Liver (tissue), 8 donors: ENCODE measurements at regions not wholly inside any gene's neighbourhood (a gene's known extent, or its start where the extent isn't known, plus 50 kb on each side); places are given as distances from the start of the nearest gene placed in this dataset.

Source experiments
- DNase-seq: peaks from one replicate; pipeline ENCODE4 v3.0.0-alpha.2; 2017; ENCODE audit warnings: low spot score
- H3K27ac ChIP-seq, 2 donors: one replicate each; pipeline ENCODE4 v1.7.0; 2013; ENCODE audit warnings: inconsistent platforms in 2 of 2, low read length in 2 of 2, control low read depth in 1 of 2, low read depth in 1 of 2, mild to moderate bottlenecking in 1 of 2
- H3K27me3 ChIP-seq, 4 donors: one replicate each; pipeline versions ENCODE4 v1.6.1 to v1.7.0; 2013; ENCODE audit warnings: low read length in 3 of 4, inconsistent platforms in 1 of 4, mild to moderate bottlenecking in 1 of 4, moderate library complexity in 1 of 4; ENCODE audit not compliant: control insufficient read depth in 4 of 4, insufficient read depth in 4 of 4
- H3K36me3 ChIP-seq, 4 donors: one replicate each; pipeline versions ENCODE4 v1.6.1 to v1.7.0; 2013; ENCODE audit warnings: low read length in 3 of 4, mild to moderate bottlenecking in 3 of 4, low read depth in 1 of 4, moderate library complexity in 1 of 4; ENCODE audit not compliant: control insufficient read depth in 4 of 4, insufficient read depth in 3 of 4
- H3K4me1 ChIP-seq, 4 donors: one replicate each; pipeline versions ENCODE4 v1.6.1 to v1.7.0; 2013; ENCODE audit warnings: low read length in 3 of 4, mild to moderate bottlenecking in 3 of 4, moderate library complexity in 1 of 4; ENCODE audit not compliant: control insufficient read depth in 4 of 4, insufficient read depth in 4 of 4
- H3K4me3 ChIP-seq, 3 donors: one replicate each; pipeline versions ENCODE4 v1.6.1 to v1.7.0; 2013; ENCODE audit warnings: low read length in 3 of 3, control low read depth in 1 of 3, low read depth in 1 of 3, mild to moderate bottlenecking in 1 of 3
- H3K9ac ChIP-seq, 2 donors: one replicate each; pipeline ENCODE4 v1.7.0; 2013; ENCODE audit warnings: low read length in 2 of 2, mild to moderate bottlenecking in 2 of 2, moderate library complexity in 2 of 2, control low read depth in 1 of 2, low read depth in 1 of 2
- H3K9me3 ChIP-seq, 4 donors: one replicate each; pipeline versions ENCODE4 v1.6.1 to v1.7.0; 2013; ENCODE audit warnings: low read length in 3 of 4; ENCODE audit not compliant: control insufficient read depth in 4 of 4
- CTCF ChIP-seq: fragments of 150-350 bp; IDR thresholded peaks from 2 replicates; pipeline ENCODE4 v1.5.1; 2017; ENCODE audit warnings: improper control_type of control experiment, low read depth, low read length; ENCODE audit not compliant: missing input control
- FOXA1 ChIP-seq: IDR thresholded peaks from 2 replicates; pipeline ENCODE4 v1.6.1; 2016; ENCODE audit warnings: antibody characterized with exemption
- FOXA2 ChIP-seq: IDR thresholded peaks from 2 replicates; pipeline ENCODE4 v1.6.1; 2016; ENCODE audit warnings: antibody characterized with exemption
- GABPA ChIP-seq, 2 donors: IDR thresholded peaks in 1 of 2; conservative IDR thresholded peaks in 1 of 2; 2 replicates each; pipeline ENCODE4 v1.6.1; 2016; ENCODE audit warnings: antibody characterized with exemption in 2 of 2, mild to moderate bottlenecking in 1 of 2, moderate library complexity in 1 of 2
- HNF4A ChIP-seq, 2 donors: conservative IDR thresholded peaks; 2 replicates each; pipeline ENCODE4 v1.6.1; 2016; ENCODE audit warnings: antibody characterized with exemption in 2 of 2, mild to moderate bottlenecking in 2 of 2
- HNF4G ChIP-seq: IDR thresholded peaks from 2 replicates; pipeline ENCODE4 v1.6.1; 2016; ENCODE audit warnings: antibody characterized with exemption
- JUND ChIP-seq, 2 donors: IDR thresholded peaks; 2 replicates each; pipeline ENCODE4 v1.6.1; 2016; ENCODE audit warnings: antibody characterized with exemption in 2 of 2
- NR2F2 ChIP-seq: IDR thresholded peaks from 2 replicates; pipeline ENCODE4 v1.6.1; 2016; ENCODE audit warnings: antibody characterized with exemption
- RAD21 ChIP-seq, 2 donors: IDR thresholded peaks; 2 replicates each; pipeline ENCODE4 v1.6.1; 2016; ENCODE audit warnings: antibody characterized with exemption in 2 of 2, mild to moderate bottlenecking in 2 of 2
- RXRA ChIP-seq, 2 donors: IDR thresholded peaks; 2 replicates each; pipeline ENCODE4 v1.6.1; 2017 to 2018; ENCODE audit warnings: antibody characterized with exemption in 2 of 2, mild to moderate bottlenecking in 1 of 2
- SP1 ChIP-seq: IDR thresholded peaks from 2 replicates; pipeline ENCODE4 v1.6.1; 2018; ENCODE audit warnings: antibody characterized with exemption, mild to moderate bottlenecking
- TAF1 ChIP-seq: conservative IDR thresholded peaks from 2 replicates; pipeline ENCODE4 v1.6.1; 2016; ENCODE audit warnings: antibody characterized with exemption, mild to moderate bottlenecking
- WGBS: extraction: QIAGEN DNeasy Blood & Tissue Kit; methylation state at CpG from one replicate; pipeline ENCODE4 v1.1.7; 2013; 5-methylcytosine and 5-hydroxymethylcytosine counted together
- TF ChIP-seq, protein P1 (sequence below): IDR thresholded peaks from 2 replicates; pipeline ENCODE4 v1.6.1; 2016; ENCODE audit warnings: antibody characterized with exemption
- TF ChIP-seq, protein P2 (sequence below): IDR thresholded peaks from 2 replicates; pipeline ENCODE4 v1.6.1; 2016; ENCODE audit warnings: antibody characterized with exemption
- donor health status: healthy.
- donor health status: healthy.
- donor health status: healthy.
- donor health status: healthy.
- donor health status: healthy.

- no peak overlapping the region for H3K27ac ChIP-seq
- no peak overlapping the region for H3K9ac ChIP-seq
- no peaks in the 10 kb centered on the region for H3K36me3 ChIP-seq
- no peak for DNase-seq
- no peaks in the 10 kb centered on the region for H3K4me1 ChIP-seq
- TF ChIP-seq NR2F2: no peak
- TF ChIP-seq SP1: no peak
- no peak for TF ChIP-seq CTCF
- no peak for TF ChIP-seq GABPA (IDR thresholded peaks at IDR 0.05 in 1 of 2, conservative IDR thresholded peaks at IDR 0.05 in 1 of 2)
- TF ChIP-seq, protein P1, sequence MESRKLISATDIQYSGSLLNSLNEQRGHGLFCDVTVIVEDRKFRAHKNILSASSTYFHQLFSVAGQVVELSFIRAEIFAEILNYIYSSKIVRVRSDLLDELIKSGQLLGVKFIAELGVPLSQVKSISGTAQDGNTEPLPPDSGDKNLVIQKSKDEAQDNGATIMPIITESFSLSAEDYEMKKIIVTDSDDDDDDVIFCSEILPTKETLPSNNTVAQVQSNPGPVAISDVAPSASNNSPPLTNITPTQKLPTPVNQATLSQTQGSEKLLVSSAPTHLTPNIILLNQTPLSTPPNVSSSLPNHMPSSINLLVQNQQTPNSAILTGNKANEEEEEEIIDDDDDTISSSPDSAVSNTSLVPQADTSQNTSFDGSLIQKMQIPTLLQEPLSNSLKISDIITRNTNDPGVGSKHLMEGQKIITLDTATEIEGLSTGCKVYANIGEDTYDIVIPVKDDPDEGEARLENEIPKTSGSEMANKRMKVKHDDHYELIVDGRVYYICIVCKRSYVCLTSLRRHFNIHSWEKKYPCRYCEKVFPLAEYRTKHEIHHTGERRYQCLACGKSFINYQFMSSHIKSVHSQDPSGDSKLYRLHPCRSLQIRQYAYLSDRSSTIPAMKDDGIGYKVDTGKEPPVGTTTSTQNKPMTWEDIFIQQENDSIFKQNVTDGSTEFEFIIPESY: no peak
- TF ChIP-seq FOXA2: no peak
- TF ChIP-seq TAF1: no peak
- TF ChIP-seq, protein P2, sequence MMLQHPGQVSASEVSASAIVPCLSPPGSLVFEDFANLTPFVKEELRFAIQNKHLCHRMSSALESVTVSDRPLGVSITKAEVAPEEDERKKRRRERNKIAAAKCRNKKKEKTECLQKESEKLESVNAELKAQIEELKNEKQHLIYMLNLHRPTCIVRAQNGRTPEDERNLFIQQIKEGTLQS: no peak
- TF ChIP-seq HNF4G: no peak
- TF ChIP-seq RAD21 (IDR thresholded peaks at IDR 0.05): no peak
- no peak for TF ChIP-seq HNF4A (conservative IDR thresholded peaks at IDR 0.05)
- H3K9me3 ChIP-seq: no peaks in the 10 kb centered on the region
- 71% methylated on average over 5 of the region's 5 CpGs for WGBS
- H3K27me3 ChIP-seq: no peaks in the 10 kb centered on the region
- no peak overlapping the region for H3K4me3 ChIP-seq
These were observed 931.1 kb upstream of the EYS start for GRCh38 chr6:66638099-66638498.

DNA sequence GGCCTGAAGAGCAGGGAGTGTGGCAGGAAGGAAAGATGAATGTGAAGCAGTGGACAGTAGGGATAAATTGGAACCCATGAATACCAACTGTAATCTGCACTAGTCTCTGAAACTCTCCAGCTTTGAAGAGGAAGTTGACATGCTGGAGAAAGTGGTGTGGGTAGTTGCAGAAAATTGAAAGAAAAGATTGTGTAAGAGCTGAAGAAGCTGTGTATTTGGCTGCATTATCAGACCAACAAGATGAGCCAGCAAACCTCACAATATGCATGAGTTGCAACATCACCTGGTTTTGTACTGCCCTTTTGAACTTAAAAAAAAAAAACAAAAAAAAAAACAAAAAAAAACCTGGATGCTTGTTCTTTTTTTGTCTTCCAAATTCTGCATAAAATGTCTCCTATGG is 921.9 kb upstream of the EYS start:
- no peaks in the 10 kb centered on the region for H3K4me1 ChIP-seq
- no peaks in the 10 kb centered on the region for H3K36me3 ChIP-seq
- H3K27me3 ChIP-seq: no peaks in the 10 kb centered on the region
- no peak for DNase-seq
- no peak overlapping the region for H3K4me3 ChIP-seq
- H3K27ac ChIP-seq: no peak overlapping the region
- H3K9me3 ChIP-seq: no peaks in the 10 kb centered on the region
- TF ChIP-seq RXRA (IDR thresholded peaks at IDR 0.05): no peak
- TF ChIP-seq SP1: no peak
- TF ChIP-seq NR2F2: no peak
- TF ChIP-seq GABPA (IDR thresholded peaks at IDR 0.05 in 1 of 2, conservative IDR thresholded peaks at IDR 0.05 in 1 of 2): no peak
- no peak for TF ChIP-seq FOXA2
- TF ChIP-seq FOXA1: no peak
- TF ChIP-seq RAD21 (IDR thresholded peaks at IDR 0.05): no peak
- no peak overlapping the region for H3K9ac ChIP-seq

DNA sequence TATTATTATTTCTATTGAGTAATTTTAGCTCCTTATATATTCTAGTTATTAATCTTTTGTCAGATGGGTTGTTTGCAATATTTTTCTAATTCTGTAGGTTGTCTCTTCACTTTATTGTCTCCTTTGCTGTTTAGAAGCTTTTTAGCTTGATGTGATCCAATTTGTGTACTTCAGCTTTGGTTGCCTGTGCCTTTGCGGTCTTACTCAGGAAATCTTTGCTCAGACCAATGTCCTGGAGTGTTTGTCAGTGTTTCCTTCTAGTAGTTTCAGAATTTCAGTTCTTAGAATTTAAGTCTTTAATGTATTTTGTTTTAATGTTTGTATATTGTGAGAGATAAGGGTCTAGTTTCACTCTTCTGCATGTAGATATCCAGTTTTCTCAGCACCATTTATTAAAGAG is 916.0 kb upstream of the EYS start:
- Histone ChIP-seq H3K4me3 (no peak overlapping the region), H3K36me3 (no peaks in the 10 kb centered on the region), H3K4me1 (no peaks in the 10 kb centered on the region), H3K9ac (no peak overlapping the region), H3K27me3 (no peaks in the 10 kb centered on the region), H3K27ac (no peak overlapping the region), H3K9me3 (no peaks in the 10 kb centered on the region)
- no peak for TF ChIP-seq JUND (IDR thresholded peaks at IDR 0.05)
- 69% methylated on average over 1 of the region's 1 CpG for WGBS
- no peak for DNase-seq
